ENCODE measurements at regions not wholly inside any gene's neighbourhood (a gene's known extent, or its start where the extent isn't known, plus 50 kb on each side); places are given as distances from the start of the nearest gene placed in this dataset.

GRCh38 chr2:117707874-117708273, 106.6 kb upstream of the DDX18 start:
- no peak for TF ChIP-seq EZH2 (IDR thresholded peaks at IDR 0.05; ENCODE audit: insufficient read depth, poor library complexity, severe bottlenecking)
- TF ChIP-seq EZH2phosphoT487 (IDR thresholded peaks at IDR 0.05; ENCODE audit: insufficient read depth, low read depth) = no peak
